HepG2 (cell line): ENCODE measurements at regions not wholly inside any gene's neighbourhood (a gene's known extent, or its start where the extent isn't known, plus 50 kb on each side); places are given as distances from the start of the nearest gene placed in this dataset.

ENCODE experiments used
- DDIT3 ChIP-seq: sonication (generic); formaldehyde crosslinking; IDR thresholded peaks from 2 replicates; pipeline ENCODE4 v1.4.0; 2020; ENCODE audit warnings: mild to moderate bottlenecking, missing genetic modification reagents
- DMTF1 ChIP-seq: sonication (generic); formaldehyde crosslinking; IDR thresholded peaks from 2 replicates; pipeline ENCODE4 v1.4.0; 2020; ENCODE audit warnings: mild to moderate bottlenecking, missing genetic modification reagents
- FOXA1 ChIP-seq, 2 experiments: fragments of 450-650 bp in 1 of 2; sonication (generic) in 1 of 2; formaldehyde crosslinking in 1 of 2; IDR thresholded peaks; 2 replicates each; pipeline versions ENCODE4 v1.4.0 to v1.6.1; 2016 to 2020; ENCODE audit warnings: missing genetic modification reagents in 1 of 2
- GABPA ChIP-seq, 2 experiments: IDR thresholded peaks; 2 replicates each; pipeline ENCODE4 v1.6.1; 2011 to 2016; ENCODE audit warnings: low read depth in 2 of 2, low read length in 1 of 2, missing biosample characterization in 1 of 2, missing genetic modification characterization in 1 of 2
- MAF1 ChIP-seq: sonication (generic); formaldehyde crosslinking; IDR thresholded peaks from 2 replicates; pipeline ENCODE4 v1.5.0; 2020; ENCODE audit warnings: missing genetic modification reagents, borderline replicate concordance
- NR2F6 ChIP-seq, 2 experiments: IDR thresholded peaks; 2 replicates each; pipeline ENCODE4 v1.6.1; 2016; ENCODE audit warnings: antibody characterized with exemption in 1 of 2, mild to moderate bottlenecking in 1 of 2
- PBX3 ChIP-seq: sonication (generic); formaldehyde crosslinking; IDR thresholded peaks from 2 replicates; pipeline ENCODE4 v1.8.1; 2023; ENCODE audit warnings: missing genetic modification reagents, inconsistent platforms, borderline replicate concordance
- RARA ChIP-seq: IDR thresholded peaks from 2 replicates; pipeline ENCODE4 v1.6.1; 2016; ENCODE audit warnings: missing genetic modification reagents, missing compliant biosample characterization
- RBM39 ChIP-seq: fragments of 200-400 bp; formaldehyde crosslinking; IDR thresholded peaks from one replicate; pipeline ENCODE4 v1.6.1; 2018; ENCODE audit warnings: antibody characterized with exemption, mild to moderate bottlenecking, low read depth, low read length; ENCODE audit not compliant: poor library complexity, severe bottlenecking
- SRF ChIP-seq: IDR thresholded peaks from 2 replicates; pipeline ENCODE4 v1.6.1; 2011; ENCODE audit warnings: mild to moderate bottlenecking, low read depth, low read length, moderate library complexity
- SRSF4 ChIP-seq: fragments of 200-400 bp; formaldehyde crosslinking; IDR thresholded peaks from one replicate; pipeline ENCODE4 v1.6.1; 2018; ENCODE audit warnings: mild to moderate bottlenecking, low read depth, low read length, moderate library complexity; ENCODE audit not compliant: poor library complexity, severe bottlenecking
- SSRP1 ChIP-seq: IDR thresholded peaks from 2 replicates; pipeline ENCODE4 v1.6.1; 2016; ENCODE audit warnings: control low read depth
- TEAD2 ChIP-seq: sonication (generic); formaldehyde crosslinking; IDR thresholded peaks from 2 replicates; pipeline ENCODE4 v1.9.0; 2021; ENCODE audit warnings: missing genetic modification reagents
- TGIF2 ChIP-seq: IDR thresholded peaks from 2 replicates; pipeline ENCODE4 v1.6.1; 2016; ENCODE audit warnings: control low read depth, missing compliant biosample characterization
- TOE1 ChIP-seq: sonication (generic); formaldehyde crosslinking; IDR thresholded peaks from 2 replicates; pipeline ENCODE4 v1.4.0; 2020; ENCODE audit warnings: mild to moderate bottlenecking, missing genetic modification reagents
- YEATS4 ChIP-seq: sonication (generic); formaldehyde crosslinking; IDR thresholded peaks from 2 replicates; pipeline ENCODE4 v1.4.0; 2020; ENCODE audit warnings: missing genetic modification reagents, borderline replicate concordance
- ZEB1 ChIP-seq: IDR thresholded peaks from 2 replicates; pipeline ENCODE4 v1.6.1; 2012; ENCODE audit warnings: mild to moderate bottlenecking, low read depth, inconsistent platforms; ENCODE audit not compliant: insufficient replicate concordance
- ZNF557 ChIP-seq: sonication (generic); formaldehyde crosslinking; IDR thresholded peaks from 2 replicates; pipeline ENCODE4 v1.4.0; 2020; ENCODE audit warnings: missing genetic modification reagents
- ZNF616 ChIP-seq: sonication (generic); formaldehyde crosslinking; IDR thresholded peaks from 2 replicates; pipeline ENCODE4 v1.5.0; 2020; ENCODE audit warnings: low read depth, mild to moderate bottlenecking, missing genetic modification reagents
- ZNF644 ChIP-seq: IDR thresholded peaks from 2 replicates; pipeline ENCODE4 v1.6.1; 2016; ENCODE audit warnings: low read depth
- ZNF737 ChIP-seq: sonication (generic); formaldehyde crosslinking; IDR thresholded peaks from 2 replicates; pipeline ENCODE4 v1.5.0; 2020; ENCODE audit warnings: missing genetic modification reagents, mild to moderate bottlenecking, borderline replicate concordance
- TF ChIP-seq, protein P1 (sequence below): sonication (generic); formaldehyde crosslinking; IDR thresholded peaks from 2 replicates; pipeline ENCODE4 v1.4.0; 2020; ENCODE audit warnings: missing genetic modification reagents
- TF ChIP-seq, protein P2 (sequence below): IDR thresholded peaks from 2 replicates; pipeline ENCODE4 v1.6.1; 2012; ENCODE audit warnings: low read depth, low read length, improper control_type of control experiment
- TF ChIP-seq, protein P3 (sequence below): sonication (generic); formaldehyde crosslinking; IDR thresholded peaks from 2 replicates; pipeline ENCODE4 v1.9.0; 2021; ENCODE audit warnings: missing genetic modification reagents, mild to moderate bottlenecking, borderline replicate concordance

- TF ChIP-seq ZNF557 (CRISPR knock-in tag) (no peak), ZNF737 (CRISPR knock-in tag) (no peak), TEAD2 (CRISPR knock-in tag) (no peak), GABPA (IDR thresholded peaks at IDR 0.05; ENCODE audit: low read depth, low read length) (no peak), GABPA (CRISPR knock-in tag; IDR thresholded peaks at IDR 0.05; ENCODE audit: low read depth) (peak; percentile 57), TOE1 (CRISPR knock-in tag) (no peak), ZNF616 (CRISPR knock-in tag) (no peak), FOXA1 (IDR thresholded peaks at IDR 0.05) (no peak), FOXA1 (CRISPR knock-in tag; IDR thresholded peaks at IDR 0.05) (0 out of 2 replicates have a peak, but pooled peaks have one; percentile 30), DDIT3 (CRISPR knock-in tag) (no peak), NR2F6 (IDR thresholded peaks at IDR 0.05) (0 out of 2 replicates have a peak, but pooled peaks have one; percentile 14), NR2F6 (CRISPR knock-in tag; IDR thresholded peaks at IDR 0.05) (peak; percentile 42; the same call in 1 of the 2 replicates), TGIF2 (CRISPR knock-in tag) (no peak), MAF1 (CRISPR knock-in tag) (no peak), SRF (peak; percentile 55), SSRP1 (CRISPR knock-in tag) (no peak), RBM39 (no peak), RARA (peak; percentile 75), DMTF1 (CRISPR knock-in tag) (no peak), YEATS4 (CRISPR knock-in tag) (no peak), PBX3 (CRISPR knock-in tag) (no peak), ZEB1 (no peak), SRSF4 (no peak), ZNF644 (CRISPR knock-in tag) (peak; percentile 88)
- TF ChIP-seq, protein P1, sequence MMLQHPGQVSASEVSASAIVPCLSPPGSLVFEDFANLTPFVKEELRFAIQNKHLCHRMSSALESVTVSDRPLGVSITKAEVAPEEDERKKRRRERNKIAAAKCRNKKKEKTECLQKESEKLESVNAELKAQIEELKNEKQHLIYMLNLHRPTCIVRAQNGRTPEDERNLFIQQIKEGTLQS (CRISPR knock-in tag), result 0 out of 2 replicates have a peak, but pooled peaks have one; percentile 29
- TF ChIP-seq, protein P2, sequence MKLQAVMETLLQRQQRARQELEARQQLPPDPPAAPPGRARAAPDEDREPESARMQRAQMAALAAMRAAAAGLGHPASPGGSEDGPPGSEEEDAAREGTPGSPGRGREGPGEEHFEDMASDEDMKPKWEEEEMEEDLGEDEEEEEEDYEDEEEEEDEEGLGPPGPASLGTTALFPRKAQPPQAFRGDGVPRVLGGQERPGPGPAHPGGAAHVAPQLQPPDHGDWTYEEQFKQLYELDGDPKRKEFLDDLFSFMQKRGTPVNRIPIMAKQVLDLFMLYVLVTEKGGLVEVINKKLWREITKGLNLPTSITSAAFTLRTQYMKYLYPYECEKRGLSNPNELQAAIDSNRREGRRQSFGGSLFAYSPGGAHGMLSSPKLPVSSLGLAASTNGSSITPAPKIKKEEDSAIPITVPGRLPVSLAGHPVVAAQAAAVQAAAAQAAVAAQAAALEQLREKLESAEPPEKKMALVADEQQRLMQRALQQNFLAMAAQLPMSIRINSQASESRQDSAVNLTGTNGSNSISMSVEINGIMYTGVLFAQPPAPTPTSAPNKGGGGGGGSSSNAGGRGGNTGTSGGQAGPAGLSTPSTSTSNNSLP, result no peak
- TF ChIP-seq, protein P3, sequence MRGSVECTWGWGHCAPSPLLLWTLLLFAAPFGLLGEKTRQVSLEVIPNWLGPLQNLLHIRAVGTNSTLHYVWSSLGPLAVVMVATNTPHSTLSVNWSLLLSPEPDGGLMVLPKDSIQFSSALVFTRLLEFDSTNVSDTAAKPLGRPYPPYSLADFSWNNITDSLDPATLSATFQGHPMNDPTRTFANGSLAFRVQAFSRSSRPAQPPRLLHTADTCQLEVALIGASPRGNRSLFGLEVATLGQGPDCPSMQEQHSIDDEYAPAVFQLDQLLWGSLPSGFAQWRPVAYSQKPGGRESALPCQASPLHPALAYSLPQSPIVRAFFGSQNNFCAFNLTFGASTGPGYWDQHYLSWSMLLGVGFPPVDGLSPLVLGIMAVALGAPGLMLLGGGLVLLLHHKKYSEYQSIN (CRISPR knock-in tag), result no peak
Measured at GRCh38 chr7:131238347-131238931, 89.2 kb upstream of the MKLN1 start (continued).
